ENCODE measurements at regions not wholly inside any gene's neighbourhood (a gene's known extent, or its start where the extent isn't known, plus 50 kb on each side); places are given as distances from the start of the nearest gene placed in this dataset.

GRCh38 chr3:98680723-98681122, 82.4 kb upstream of the ST3GAL6 start:
- TF ChIP-seq, protein P1, sequence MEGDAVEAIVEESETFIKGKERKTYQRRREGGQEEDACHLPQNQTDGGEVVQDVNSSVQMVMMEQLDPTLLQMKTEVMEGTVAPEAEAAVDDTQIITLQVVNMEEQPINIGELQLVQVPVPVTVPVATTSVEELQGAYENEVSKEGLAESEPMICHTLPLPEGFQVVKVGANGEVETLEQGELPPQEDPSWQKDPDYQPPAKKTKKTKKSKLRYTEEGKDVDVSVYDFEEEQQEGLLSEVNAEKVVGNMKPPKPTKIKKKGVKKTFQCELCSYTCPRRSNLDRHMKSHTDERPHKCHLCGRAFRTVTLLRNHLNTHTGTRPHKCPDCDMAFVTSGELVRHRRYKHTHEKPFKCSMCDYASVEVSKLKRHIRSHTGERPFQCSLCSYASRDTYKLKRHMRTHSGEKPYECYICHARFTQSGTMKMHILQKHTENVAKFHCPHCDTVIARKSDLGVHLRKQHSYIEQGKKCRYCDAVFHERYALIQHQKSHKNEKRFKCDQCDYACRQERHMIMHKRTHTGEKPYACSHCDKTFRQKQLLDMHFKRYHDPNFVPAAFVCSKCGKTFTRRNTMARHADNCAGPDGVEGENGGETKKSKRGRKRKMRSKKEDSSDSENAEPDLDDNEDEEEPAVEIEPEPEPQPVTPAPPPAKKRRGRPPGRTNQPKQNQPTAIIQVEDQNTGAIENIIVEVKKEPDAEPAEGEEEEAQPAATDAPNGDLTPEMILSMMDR (IDR thresholded peaks at IDR 0.05), result no peak
- TF ChIP-seq EZH2 (IDR thresholded peaks at IDR 0.05), result no peak
